Brain microvascular endothelial cell (primary cell): ENCODE measurements at regions not wholly inside any gene's neighbourhood (a gene's known extent, or its start where the extent isn't known, plus 50 kb on each side); places are given as distances from the start of the nearest gene placed in this dataset.

ENCODE experiments used
- DNase-seq: peaks from one replicate; pipeline ENCODE4 v3.0.0-alpha.2; 2020
- H3K27ac ChIP-seq: fragments of 250-450 bp; sonication (Bioruptor Pico); 2 replicates; pipeline ENCODE4 v1.5.1; 2020; ENCODE audit warnings: mild to moderate bottlenecking, moderate library complexity
- H3K27me3 ChIP-seq: fragments of 250-450 bp; sonication (Bioruptor Pico); replicated peaks from 2 replicates; pipeline ENCODE4 v1.5.1; 2020; ENCODE audit warnings: mild to moderate bottlenecking
- H3K36me3 ChIP-seq: fragments of 250-450 bp; sonication (Bioruptor Pico); replicated peaks from 2 replicates; pipeline ENCODE4 v1.5.1; 2020; ENCODE audit warnings: mild to moderate bottlenecking
- H3K4me3 ChIP-seq: 2 replicates; pipeline ENCODE4 v1.5.1; 2011; ENCODE audit warnings: low read depth, mild to moderate bottlenecking, control low read depth, low read length, moderate library complexity
- in situ Hi-C: cut with HindIII; loops from 2 replicates; pipeline ENCODE4 v1.10.0; 2017; ENCODE audit warnings: low sequenced_read_pairs, low pct_ligation_motif_present
- TF ChIP-seq, protein P1 (sequence below): IDR thresholded peaks from 2 replicates; pipeline ENCODE4 v1.5.1; 2011; ENCODE audit warnings: low read depth, mild to moderate bottlenecking, moderate library complexity, low read length, control low read depth, inconsistent platforms; ENCODE audit errors: missing control alignments

- TF ChIP-seq, protein P1, sequence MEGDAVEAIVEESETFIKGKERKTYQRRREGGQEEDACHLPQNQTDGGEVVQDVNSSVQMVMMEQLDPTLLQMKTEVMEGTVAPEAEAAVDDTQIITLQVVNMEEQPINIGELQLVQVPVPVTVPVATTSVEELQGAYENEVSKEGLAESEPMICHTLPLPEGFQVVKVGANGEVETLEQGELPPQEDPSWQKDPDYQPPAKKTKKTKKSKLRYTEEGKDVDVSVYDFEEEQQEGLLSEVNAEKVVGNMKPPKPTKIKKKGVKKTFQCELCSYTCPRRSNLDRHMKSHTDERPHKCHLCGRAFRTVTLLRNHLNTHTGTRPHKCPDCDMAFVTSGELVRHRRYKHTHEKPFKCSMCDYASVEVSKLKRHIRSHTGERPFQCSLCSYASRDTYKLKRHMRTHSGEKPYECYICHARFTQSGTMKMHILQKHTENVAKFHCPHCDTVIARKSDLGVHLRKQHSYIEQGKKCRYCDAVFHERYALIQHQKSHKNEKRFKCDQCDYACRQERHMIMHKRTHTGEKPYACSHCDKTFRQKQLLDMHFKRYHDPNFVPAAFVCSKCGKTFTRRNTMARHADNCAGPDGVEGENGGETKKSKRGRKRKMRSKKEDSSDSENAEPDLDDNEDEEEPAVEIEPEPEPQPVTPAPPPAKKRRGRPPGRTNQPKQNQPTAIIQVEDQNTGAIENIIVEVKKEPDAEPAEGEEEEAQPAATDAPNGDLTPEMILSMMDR: no peak
- no peak for DNase-seq
- in situ Hi-C loops: no loop called here
Observed at GRCh38 chr6:17047889-17048288, 54.0 kb upstream of the STMND1 start.

GRCh38 chr6:17045581-17046322 is 56.1 kb upstream of the STMND1 start:
- peak; percentile 31 for DNase-seq
- Histone ChIP-seq H3K36me3 (no peaks in the 10 kb centered on the region), H3K4me3 (no peak overlapping the region), H3K27ac (peak overlapping the region; percentile 21), H3K27me3 (no peaks in the 10 kb centered on the region)
- TF ChIP-seq, protein P1: no peak
- in situ Hi-C loops: no loop called here

More at GRCh38 chr6:17047889-17048288, 54.0 kb upstream of the STMND1 start:
- Histone ChIP-seq H3K4me3 (no peak overlapping the region), H3K27me3 (no peaks in the 10 kb centered on the region), H3K36me3 (no peaks in the 10 kb centered on the region), H3K27ac (no peak overlapping the region)

- TF ChIP-seq, protein P1: no peak
- H3K27ac ChIP-seq: no peak overlapping the region
- H3K4me3 ChIP-seq: no peak overlapping the region
- no peaks in the 10 kb centered on the region for H3K36me3 ChIP-seq
- in situ Hi-C loops: no loop called here
- DNase-seq: no peak
- no peaks in the 10 kb centered on the region for H3K27me3 ChIP-seq
Observed at GRCh38 chr6:17043148-17043522, 58.7 kb upstream of the STMND1 start.

DNA sequence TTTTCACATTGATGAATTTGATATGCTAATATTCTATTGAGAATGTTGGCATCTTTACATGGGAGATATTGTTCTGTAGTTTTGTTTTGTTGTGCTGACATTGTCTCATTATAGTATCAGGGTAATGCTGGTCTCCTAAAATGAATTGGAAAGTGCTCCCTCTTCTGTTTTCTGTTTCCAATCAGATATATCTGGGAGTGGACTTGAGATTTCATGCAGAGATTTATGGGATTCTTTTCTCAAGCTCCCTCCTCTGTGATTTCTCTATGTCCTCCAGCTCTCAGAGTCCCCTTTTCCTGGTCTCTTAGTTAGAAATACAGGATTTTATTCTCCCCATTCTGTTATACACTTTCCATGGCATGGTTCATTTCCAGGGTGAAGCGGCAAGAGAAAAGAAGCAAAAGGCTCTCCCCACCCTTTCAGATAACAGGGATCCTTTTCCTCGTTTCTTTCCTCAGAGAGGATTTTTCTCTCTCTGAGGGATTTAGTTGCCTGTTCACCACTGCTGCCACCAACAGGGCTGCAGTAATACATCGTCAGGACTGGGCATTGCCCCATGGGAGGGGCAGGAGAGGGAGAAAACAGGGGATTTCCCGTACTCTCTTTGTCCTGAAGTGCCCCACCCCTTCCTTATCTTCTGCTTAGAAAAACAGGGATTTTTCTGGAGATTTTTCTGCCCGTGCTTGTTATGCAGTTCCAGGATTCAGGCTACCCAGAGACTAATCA is 59.3 kb upstream of the STMND1 start:
- TF ChIP-seq, protein P1: peak; percentile 57
- in situ Hi-C loops: no loop called here
- Histone ChIP-seq H3K27me3 (no peaks in the 10 kb centered on the region), H3K36me3 (no peaks in the 10 kb centered on the region), H3K4me3 (no peak overlapping the region), H3K27ac (no peak overlapping the region)
- peak; percentile 48 for DNase-seq

DNA sequence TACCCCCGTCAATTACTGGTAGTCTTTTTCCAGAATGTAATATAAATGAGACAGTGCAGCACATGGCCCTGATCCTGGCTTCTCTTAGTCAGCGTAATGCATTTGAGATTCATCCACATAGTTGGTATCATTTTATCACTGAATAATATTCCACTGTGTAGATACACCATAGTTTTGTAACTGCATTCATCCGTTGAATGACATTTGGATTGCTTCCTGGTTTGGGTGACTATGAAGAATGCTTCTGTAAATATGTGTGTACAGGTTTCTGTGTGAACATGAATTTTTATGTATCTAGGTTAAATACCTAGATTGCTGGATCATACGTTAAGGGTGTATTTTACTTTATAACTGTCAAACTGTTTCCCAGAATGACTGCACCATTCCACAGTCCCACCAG is 62.6 kb upstream of the STMND1 start:
- H3K36me3 ChIP-seq: no peaks in the 10 kb centered on the region
- TF ChIP-seq, protein P1: no peak
- H3K27me3 ChIP-seq: no peaks in the 10 kb centered on the region
- H3K4me3 ChIP-seq: no peak overlapping the region
- in situ Hi-C loops: no loop called here
- H3K27ac ChIP-seq: no peak overlapping the region
- DNase-seq: no peak
